Fibroblast of lung (primary cell): ENCODE measurements at regions not wholly inside any gene's neighbourhood (a gene's known extent, or its start where the extent isn't known, plus 50 kb on each side); places are given as distances from the start of the nearest gene placed in this dataset.
"Not testable (repeated sequence)": the region's sequence is repeated elsewhere in the genome, so short reads cannot be mapped to it uniquely, and the experiment has no call there.

Source experiments
- DNase-seq, 2 donors: peaks; one replicate each; pipeline versions ENCODE4 v3.0.0 to v3.0.0-alpha.2; 2010; ENCODE audit warnings: low read depth in 2 of 2
- H2AFZ ChIP-seq: 2 replicates; pipeline ENCODE4 v1.5.1; 2012; ENCODE audit warnings: low read length, control low read depth, inconsistent platforms
- H3K27ac ChIP-seq: 2 replicates; pipeline ENCODE4 v1.5.1; 2011; ENCODE audit warnings: low read length, control low read depth; ENCODE audit not compliant: insufficient read depth
- H3K27me3 ChIP-seq: 2 replicates; pipeline ENCODE4 v1.5.1; 2011; ENCODE audit warnings: mild to moderate bottlenecking, low read length; ENCODE audit not compliant: control insufficient read depth, insufficient read depth
- H3K36me3 ChIP-seq: 2 replicates; pipeline ENCODE4 v1.5.1; 2011; ENCODE audit warnings: low read length; ENCODE audit not compliant: control insufficient read depth, insufficient read depth
- H3K4me1 ChIP-seq: 2 replicates; pipeline ENCODE4 v1.5.1; 2011; ENCODE audit warnings: low read length; ENCODE audit not compliant: control insufficient read depth, insufficient read depth; ENCODE audit errors: extremely low read depth
- H3K4me2 ChIP-seq: 2 replicates; pipeline ENCODE4 v1.5.1; 2011; ENCODE audit warnings: low read length, control low read depth; ENCODE audit not compliant: insufficient read depth; ENCODE audit errors: extremely low read depth
- H3K4me3 ChIP-seq, 4 experiments: fragments of 200-600 bp in 1 of 4; sonication (generic) in 1 of 4; replicated peaks in 1 of 4; 2 replicates each; pipeline ENCODE4 v1.5.1; 2011 to 2016; ENCODE audit warnings: low read length in 4 of 4, low read depth in 3 of 4, mild to moderate bottlenecking in 3 of 4, control low read depth in 2 of 4, inconsistent platforms in 1 of 4, mixed read lengths in 1 of 4; ENCODE audit not compliant: insufficient read depth in 1 of 4; ENCODE audit errors: control extremely low read depth in 1 of 4
- H3K79me2 ChIP-seq: 2 replicates; pipeline ENCODE4 v1.5.1; 2012; ENCODE audit warnings: mild to moderate bottlenecking, low read length, inconsistent platforms; ENCODE audit not compliant: control insufficient read depth, insufficient read depth
- H3K9ac ChIP-seq: 2 replicates; pipeline ENCODE4 v1.5.1; 2011; ENCODE audit warnings: mild to moderate bottlenecking, low read length, control low read depth; ENCODE audit not compliant: insufficient read depth
- H3K9me3 ChIP-seq: 2 replicates; pipeline ENCODE4 v1.5.1; 2012; ENCODE audit warnings: low read depth, low read length; ENCODE audit not compliant: control insufficient read depth, insufficient read depth
- H4K20me1 ChIP-seq: 2 replicates; pipeline ENCODE4 v1.5.1; 2011; ENCODE audit warnings: low read length; ENCODE audit not compliant: control insufficient read depth, insufficient read depth; ENCODE audit errors: extremely low read depth

GRCh38 chr4:69013933-69014332 lies 62.3 kb upstream of the UGT2A3 start:
- not testable (repeated sequence) for H3K4me1 ChIP-seq, H4K20me1 ChIP-seq, H3K27me3 ChIP-seq, H3K27ac ChIP-seq, H3K9ac ChIP-seq, H3K36me3 ChIP-seq, H3K4me2 ChIP-seq, H3K9me3 ChIP-seq, H3K79me2 ChIP-seq, H3K4me3 ChIP-seq, H2AFZ ChIP-seq, DNase-seq

- H3K4me3 ChIP-seq, H3K4me1 ChIP-seq, H3K9me3 ChIP-seq, H3K27me3 ChIP-seq, H2AFZ ChIP-seq, H3K36me3 ChIP-seq, DNase-seq, H3K27ac ChIP-seq, H3K79me2 ChIP-seq, H3K4me2 ChIP-seq, H4K20me1 ChIP-seq, H3K9ac ChIP-seq: not testable (repeated sequence)
Observed at GRCh38 chr4:69017986-69018385, 66.4 kb upstream of the UGT2A3 start.

GRCh38 chr4:69019538-69020461 lies 68.2 kb upstream of the UGT2A3 start:
- H3K27ac ChIP-seq, H3K4me2 ChIP-seq, H3K79me2 ChIP-seq, H3K4me1 ChIP-seq, H3K9me3 ChIP-seq, H3K36me3 ChIP-seq, H4K20me1 ChIP-seq, H2AFZ ChIP-seq, H3K4me3 ChIP-seq, H3K27me3 ChIP-seq, H3K9ac ChIP-seq: not testable (repeated sequence)
- DNase-seq = peak in 1 of 2 donors; percentile 3

GRCh38 chr4:69020462-69020807 lies 68.8 kb upstream of the UGT2A3 start:
- not testable (repeated sequence) for DNase-seq, H3K36me3 ChIP-seq, H3K9me3 ChIP-seq, H3K79me2 ChIP-seq, H3K27ac ChIP-seq, H3K4me1 ChIP-seq, H3K4me2 ChIP-seq, H3K9ac ChIP-seq, H2AFZ ChIP-seq, H3K4me3 ChIP-seq, H4K20me1 ChIP-seq, H3K27me3 ChIP-seq
